ENCODE measurements at regions not wholly inside any gene's neighbourhood (a gene's known extent, or its start where the extent isn't known, plus 50 kb on each side); places are given as distances from the start of the nearest gene placed in this dataset.
"Not testable (repeated sequence)": the region's sequence is repeated elsewhere in the genome, so short reads cannot be mapped to it uniquely, and the experiment has no call there.

DNA sequence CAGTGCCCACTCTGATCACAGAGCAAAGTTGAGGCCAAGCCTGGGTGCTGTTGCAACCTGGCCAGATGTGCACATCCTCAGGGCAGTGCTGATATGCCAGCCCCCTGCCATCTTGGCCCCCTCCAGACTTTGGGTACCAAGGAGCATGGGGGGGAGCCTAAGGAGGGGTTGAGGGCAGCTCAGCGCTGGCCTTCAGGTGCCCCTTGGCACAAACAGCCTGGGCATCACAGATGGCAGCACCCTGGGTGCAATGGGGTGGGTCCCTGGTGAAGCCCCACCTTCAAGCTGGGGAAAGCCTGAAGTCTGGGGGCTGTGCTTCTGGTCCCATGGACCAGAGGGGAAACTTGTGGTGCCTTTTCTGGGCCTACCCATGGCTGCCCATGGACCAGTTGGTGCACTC, 163.0 kb downstream of the FAM47A start:
- ChIA-PET CTCF (interaction anchor here (0.9 kb wide), 1 partner anchor 28 kb away, joined by 3 read pairs; no protein-coding TSS in a partner anchor), POLR2A (interaction anchor here (0.6 kb wide), 1 partner anchor 143 kb away, joined by 3 read pairs; no protein-coding TSS in a partner anchor)
- Mint-ChIP-seq H3K4me1 (ENCODE audit: insufficient read depth, unreplicated experiment) (no peaks in the 10 kb centered on the region), H3K27me3 (ENCODE audit: insufficient read depth, unreplicated experiment) (no peaks in the 10 kb centered on the region), H3K27ac (ENCODE audit: low read depth, unreplicated experiment) (no peak overlapping the region), H3K4me3 (ENCODE audit: unreplicated experiment) (no peak overlapping the region), H3K36me3 (ENCODE audit: insufficient read depth, unreplicated experiment) (no peaks in the 10 kb centered on the region), H3K9me3 (ENCODE audit: unreplicated experiment) (no peaks in the 10 kb centered on the region)
- DNase-seq (ENCODE audit: unreplicated experiment), result no peak
- no TSS peak for BruUV-seq (replicated peaks)
- intact Hi-C loops (cut with micrococcal nuclease), result no loop called here
- TF ChIP-seq, protein P1, sequence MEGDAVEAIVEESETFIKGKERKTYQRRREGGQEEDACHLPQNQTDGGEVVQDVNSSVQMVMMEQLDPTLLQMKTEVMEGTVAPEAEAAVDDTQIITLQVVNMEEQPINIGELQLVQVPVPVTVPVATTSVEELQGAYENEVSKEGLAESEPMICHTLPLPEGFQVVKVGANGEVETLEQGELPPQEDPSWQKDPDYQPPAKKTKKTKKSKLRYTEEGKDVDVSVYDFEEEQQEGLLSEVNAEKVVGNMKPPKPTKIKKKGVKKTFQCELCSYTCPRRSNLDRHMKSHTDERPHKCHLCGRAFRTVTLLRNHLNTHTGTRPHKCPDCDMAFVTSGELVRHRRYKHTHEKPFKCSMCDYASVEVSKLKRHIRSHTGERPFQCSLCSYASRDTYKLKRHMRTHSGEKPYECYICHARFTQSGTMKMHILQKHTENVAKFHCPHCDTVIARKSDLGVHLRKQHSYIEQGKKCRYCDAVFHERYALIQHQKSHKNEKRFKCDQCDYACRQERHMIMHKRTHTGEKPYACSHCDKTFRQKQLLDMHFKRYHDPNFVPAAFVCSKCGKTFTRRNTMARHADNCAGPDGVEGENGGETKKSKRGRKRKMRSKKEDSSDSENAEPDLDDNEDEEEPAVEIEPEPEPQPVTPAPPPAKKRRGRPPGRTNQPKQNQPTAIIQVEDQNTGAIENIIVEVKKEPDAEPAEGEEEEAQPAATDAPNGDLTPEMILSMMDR (IDR thresholded peaks at IDR 0.05; ENCODE audit: unreplicated experiment), result no peak

DNA sequence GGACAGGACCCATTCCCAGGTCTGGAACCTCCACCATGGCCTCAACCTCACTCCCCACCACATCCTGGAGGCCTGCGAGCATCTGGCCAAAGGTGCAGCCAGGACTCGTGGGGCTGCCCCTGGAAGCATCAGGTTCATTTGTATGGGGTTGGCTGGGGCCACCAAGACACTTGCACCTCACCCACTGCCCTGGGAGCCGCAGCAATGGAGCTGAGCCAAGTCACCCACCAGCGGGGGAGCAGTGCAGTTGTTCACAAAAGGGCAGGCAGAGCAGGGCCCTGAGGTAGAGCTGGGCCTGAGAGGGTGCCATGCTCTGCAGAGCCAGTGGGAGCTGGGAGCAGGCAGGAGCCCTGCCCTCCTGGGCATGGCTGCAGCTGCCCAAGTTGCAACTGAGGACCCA, 163.5 kb downstream of the FAM47A start:
- TF ChIP-seq, protein P1 (IDR thresholded peaks at IDR 0.05; ENCODE audit: unreplicated experiment), result no peak
- Mint-ChIP-seq H3K27me3 (ENCODE audit: insufficient read depth, unreplicated experiment) (no peaks in the 10 kb centered on the region), H3K4me1 (ENCODE audit: insufficient read depth, unreplicated experiment) (no peaks in the 10 kb centered on the region), H3K9me3 (ENCODE audit: unreplicated experiment) (no peaks in the 10 kb centered on the region), H3K36me3 (ENCODE audit: insufficient read depth, unreplicated experiment) (no peaks in the 10 kb centered on the region), H3K4me3 (ENCODE audit: unreplicated experiment) (no peak overlapping the region), H3K27ac (ENCODE audit: low read depth, unreplicated experiment) (no peak overlapping the region)
- POLR2A ChIA-PET, result no interaction called here
- intact Hi-C loops (cut with micrococcal nuclease), result no loop called here
- CTCF ChIA-PET, result interaction anchor here (0.9 kb wide), 1 partner anchor 27 kb away, joined by 3 read pairs; no protein-coding TSS in a partner anchor
- no TSS peak for BruUV-seq (replicated peaks)
- no peak for DNase-seq (ENCODE audit: unreplicated experiment)

DNA sequence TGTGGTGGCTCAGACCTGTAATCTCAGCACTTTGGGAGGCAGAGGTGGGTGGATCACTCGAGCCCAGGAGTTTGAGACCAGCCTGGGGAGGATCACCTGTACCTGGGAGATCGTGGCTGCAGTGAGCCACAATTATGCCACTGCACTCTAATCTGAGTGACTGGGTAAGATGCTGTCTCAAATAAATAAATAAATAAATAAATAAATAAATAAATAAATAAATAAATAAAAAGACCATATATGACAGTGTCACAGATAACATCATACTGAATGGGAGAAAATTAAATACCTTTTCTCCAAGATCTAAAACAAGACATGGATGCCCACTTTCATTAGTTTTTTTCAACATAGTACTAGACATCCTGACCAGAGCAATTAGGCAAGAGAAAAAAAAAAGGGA, 182.8 kb downstream of the FAM47A start:
- Mint-ChIP-seq H3K9me3 (ENCODE audit: unreplicated experiment) (peaks cover 4% of the 10 kb centered on the region), H3K36me3 (ENCODE audit: insufficient read depth, unreplicated experiment) (no peaks in the 10 kb centered on the region), H3K27ac (ENCODE audit: low read depth, unreplicated experiment) (no peak overlapping the region), H3K27me3 (ENCODE audit: insufficient read depth, unreplicated experiment) (peaks cover 4% of the 10 kb centered on the region), H3K4me1 (ENCODE audit: insufficient read depth, unreplicated experiment) (no peaks in the 10 kb centered on the region), H3K4me3 (ENCODE audit: unreplicated experiment) (no peak overlapping the region)
- BruUV-seq (replicated peaks), result no TSS peak
- POLR2A ChIA-PET, result no interaction called here
- CTCF ChIA-PET, result no interaction called here
- TF ChIP-seq, protein P1 (IDR thresholded peaks at IDR 0.05; ENCODE audit: unreplicated experiment), result no peak
- DNase-seq (ENCODE audit: unreplicated experiment), result no peak
- intact Hi-C loops (cut with micrococcal nuclease), result no loop called here

DNA sequence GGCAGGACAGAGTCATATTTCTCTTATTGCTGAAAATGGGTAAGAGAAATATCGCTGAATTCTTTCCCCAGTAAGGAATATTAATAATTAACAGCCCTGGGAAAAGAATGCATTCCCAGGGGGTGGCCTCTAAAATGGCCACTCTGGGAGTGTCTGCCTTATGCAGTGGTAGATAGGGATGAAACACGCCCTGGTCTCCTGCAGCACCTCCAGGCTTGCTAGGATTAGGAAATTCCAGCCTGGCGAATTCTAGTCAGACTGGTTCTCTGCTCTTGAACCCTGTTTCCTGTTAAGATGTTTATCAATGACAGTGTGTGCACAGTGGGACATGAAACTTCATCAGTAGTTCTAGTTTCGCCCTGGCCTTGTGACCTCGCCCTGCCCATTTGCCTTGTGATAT, 205.9 kb downstream of the FAM47A start:
- H3K4me3 Mint-ChIP-seq (ENCODE audit: unreplicated experiment); CTCF ChIA-PET; BruUV-seq (replicated peaks); DNase-seq (ENCODE audit: unreplicated experiment); H3K27me3 Mint-ChIP-seq (ENCODE audit: insufficient read depth, unreplicated experiment); H3K27ac Mint-ChIP-seq (ENCODE audit: low read depth, unreplicated experiment); H3K4me1 Mint-ChIP-seq (ENCODE audit: insufficient read depth, unreplicated experiment); H3K36me3 Mint-ChIP-seq (ENCODE audit: insufficient read depth, unreplicated experiment); intact Hi-C loops (cut with micrococcal nuclease); POLR2A ChIA-PET: not testable (repeated sequence)
- peaks cover 24% of the 10 kb centered on the region for H3K9me3 Mint-ChIP-seq (ENCODE audit: unreplicated experiment)

DNA sequence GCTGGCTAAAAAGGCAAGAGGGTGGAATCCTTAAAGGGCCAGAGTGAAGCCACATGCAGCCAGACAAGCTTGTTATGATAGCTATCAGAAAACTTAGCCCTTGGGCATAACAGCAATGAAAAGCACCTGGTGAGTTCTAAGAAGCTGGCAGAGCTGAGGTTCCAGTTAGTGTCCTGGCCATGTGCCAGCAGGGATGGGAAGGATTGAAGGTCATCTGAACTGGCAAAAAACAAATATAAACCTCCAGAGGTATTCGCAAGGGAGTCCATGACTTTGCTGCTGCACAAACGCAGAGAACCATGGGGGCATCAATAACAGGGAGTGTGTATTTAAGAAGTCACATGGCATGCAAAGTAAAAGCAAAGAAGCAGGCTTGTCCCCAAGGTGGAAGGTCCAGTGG, 208.9 kb downstream of the FAM47A start:
- Mint-ChIP-seq H3K36me3 (ENCODE audit: insufficient read depth, unreplicated experiment) (no peaks in the 10 kb centered on the region), H3K27ac (ENCODE audit: low read depth, unreplicated experiment) (no peak overlapping the region), H3K27me3 (ENCODE audit: insufficient read depth, unreplicated experiment) (no peaks in the 10 kb centered on the region), H3K4me3 (ENCODE audit: unreplicated experiment) (no peak overlapping the region), H3K9me3 (ENCODE audit: unreplicated experiment) (peaks cover 11% of the 10 kb centered on the region), H3K4me1 (ENCODE audit: insufficient read depth, unreplicated experiment) (peaks cover 5% of the 10 kb centered on the region)
- CTCF ChIA-PET, result no interaction called here
- POLR2A ChIA-PET, result interaction anchor here (0.6 kb wide), 1 partner anchor 23 kb away, joined by 3 read pairs; no protein-coding TSS in a partner anchor
- no TSS peak for BruUV-seq (replicated peaks)
- intact Hi-C loops (cut with micrococcal nuclease), result no loop called here
- TF ChIP-seq, protein P1 (IDR thresholded peaks at IDR 0.05; ENCODE audit: unreplicated experiment), result no peak
- no peak for DNase-seq (ENCODE audit: unreplicated experiment)

Measured in MCF 10A (cell line).